Endothelial cell (in vitro differentiated cells): ENCODE measurements at regions not wholly inside any gene's neighbourhood (a gene's known extent, or its start where the extent isn't known, plus 50 kb on each side); places are given as distances from the start of the nearest gene placed in this dataset.

Source experiments
- DNase-seq: peaks from one replicate; pipeline ENCODE4 v3.0.0; 2021; ENCODE audit warnings: low spot score
- H3K27ac Mint-ChIP-seq: one replicate; pipeline ENCODE4 v1.8.0; 2021; ENCODE audit warnings: mixed read lengths, inconsistent platforms; ENCODE audit not compliant: unreplicated experiment
- H3K27me3 Mint-ChIP-seq: one replicate; pipeline ENCODE4 v1.8.0; 2021; ENCODE audit warnings: mild to moderate bottlenecking, moderate library complexity, mixed read lengths, inconsistent platforms; ENCODE audit not compliant: unreplicated experiment
- H3K36me3 Mint-ChIP-seq: one replicate; pipeline ENCODE4 v1.8.0; 2021; ENCODE audit warnings: mild to moderate bottlenecking, low read depth, mixed read lengths, inconsistent platforms; ENCODE audit not compliant: unreplicated experiment
- H3K4me1 Mint-ChIP-seq: one replicate; pipeline ENCODE4 v1.8.0; 2021; ENCODE audit warnings: mild to moderate bottlenecking, mixed read lengths, inconsistent platforms; ENCODE audit not compliant: unreplicated experiment
- H3K4me3 Mint-ChIP-seq: one replicate; pipeline ENCODE4 v1.8.0; 2021; ENCODE audit warnings: mild to moderate bottlenecking, mixed read lengths, inconsistent platforms; ENCODE audit not compliant: unreplicated experiment
- H3K9me3 Mint-ChIP-seq: one replicate; pipeline ENCODE4 v1.8.0; 2021; ENCODE audit warnings: mixed read lengths, inconsistent platforms; ENCODE audit not compliant: unreplicated experiment
- CTCF ChIP-seq: fragments of 200-600 bp; sonication (generic); IDR thresholded peaks from one replicate; pipeline ENCODE4 v1.5.0; 2021; ENCODE audit warnings: antibody characterized with exemption; ENCODE audit not compliant: unreplicated experiment

GRCh38 chr18:54765636-54766375, 62.5 kb upstream of the RAB27B start:
- peaks cover 4% of the 10 kb centered on the region for H3K4me1 Mint-ChIP-seq
- H3K4me3 Mint-ChIP-seq: no peak overlapping the region
- H3K36me3 Mint-ChIP-seq: no peaks in the 10 kb centered on the region
- TF ChIP-seq CTCF: no peak
- no peak for DNase-seq
- H3K9me3 Mint-ChIP-seq: no peaks in the 10 kb centered on the region
- peaks cover 1% of the 10 kb centered on the region for H3K27me3 Mint-ChIP-seq
- no peak overlapping the region for H3K27ac Mint-ChIP-seq

- H3K27me3 Mint-ChIP-seq: peaks cover 1% of the 10 kb centered on the region
- no peak overlapping the region for H3K27ac Mint-ChIP-seq
- no peak overlapping the region for H3K4me3 Mint-ChIP-seq
- DNase-seq: no peak
- no peak for TF ChIP-seq CTCF
- H3K4me1 Mint-ChIP-seq: peaks cover 4% of the 10 kb centered on the region
- no peaks in the 10 kb centered on the region for H3K36me3 Mint-ChIP-seq
- H3K9me3 Mint-ChIP-seq: no peaks in the 10 kb centered on the region
Observed at GRCh38 chr18:54766634-54767033, 61.6 kb upstream of the RAB27B start.

- no peak for DNase-seq
- Mint-ChIP-seq H3K36me3 (no peaks in the 10 kb centered on the region), H3K4me3 (no peak overlapping the region), H3K27me3 (peaks cover 1% of the 10 kb centered on the region), H3K9me3 (no peaks in the 10 kb centered on the region), H3K27ac (no peak overlapping the region), H3K4me1 (peaks cover 4% of the 10 kb centered on the region)
- TF ChIP-seq CTCF: no peak
Observed at GRCh38 chr18:54767098-54767497, 61.2 kb upstream of the RAB27B start.

GRCh38 chr18:54769526-54770464, 58.5 kb upstream of the RAB27B start:
- peaks cover 3% of the 10 kb centered on the region for H3K27me3 Mint-ChIP-seq
- TF ChIP-seq CTCF: no peak
- no peak for DNase-seq
- H3K36me3 Mint-ChIP-seq: no peaks in the 10 kb centered on the region
- H3K9me3 Mint-ChIP-seq: no peaks in the 10 kb centered on the region
- H3K4me3 Mint-ChIP-seq: no peak overlapping the region
- no peak overlapping the region for H3K27ac Mint-ChIP-seq
- no peaks in the 10 kb centered on the region for H3K4me1 Mint-ChIP-seq

- Mint-ChIP-seq H3K9me3 (no peaks in the 10 kb centered on the region), H3K27ac (no peak overlapping the region), H3K4me1 (no peaks in the 10 kb centered on the region), H3K27me3 (peaks cover 5% of the 10 kb centered on the region), H3K36me3 (no peaks in the 10 kb centered on the region), H3K4me3 (no peak overlapping the region)
- no peak for DNase-seq
- TF ChIP-seq CTCF: no peak
Observed at GRCh38 chr18:54772056-54772455, 56.2 kb upstream of the RAB27B start.
